CD4-positive, alpha-beta memory T cell (primary cell): ENCODE measurements at regions not wholly inside any gene's neighbourhood (a gene's known extent, or its start where the extent isn't known, plus 50 kb on each side); places are given as distances from the start of the nearest gene placed in this dataset.

ENCODE experiments used
- CTCF ChIA-PET: fragments of 350-600 bp; sonication (Branson Sonifier 250); formaldehyde crosslinking; loops from one replicate; lab custom pipeline; 2021; ENCODE audit warnings: inconsistent platforms; ENCODE audit not compliant: partially characterized antibody; lab: Charles Lee
- POLR2A ChIA-PET: fragments of 350-600 bp; sonication (Branson Sonifier 250); formaldehyde crosslinking; loops from one replicate; lab custom pipeline; 2021; ENCODE audit not compliant: partially characterized antibody; lab: Charles Lee
- DNase-seq, 5 donors: peaks; one replicate each; pipeline versions ENCODE4 v3.0.0 to v3.0.0-alpha.2; 2020 to 2022; ENCODE audit warnings: mixed read lengths in 1 of 5
- H3K27ac ChIP-seq: one replicate; pipeline ENCODE4 v1.7.0; 2013; ENCODE audit warnings: low read depth, low read length
- H3K27me3 ChIP-seq: 2 replicates; pipeline ENCODE4 v1.7.0; 2013; ENCODE audit warnings: mild to moderate bottlenecking, low read length, moderate library complexity; ENCODE audit not compliant: insufficient read depth
- H3K36me3 ChIP-seq: 2 replicates; pipeline ENCODE4 v1.7.0; 2013; ENCODE audit warnings: mild to moderate bottlenecking, low read length, moderate library complexity; ENCODE audit not compliant: insufficient read depth
- H3K4me1 ChIP-seq: 2 replicates; pipeline ENCODE4 v1.7.0; 2013; ENCODE audit warnings: mild to moderate bottlenecking, low read length, moderate library complexity; ENCODE audit not compliant: insufficient read depth
- H3K4me3 ChIP-seq, 2 donors: one replicate each; pipeline ENCODE4 v1.7.0; 2013; ENCODE audit warnings: low read length in 2 of 2, mild to moderate bottlenecking in 1 of 2
- H3K9me3 ChIP-seq, 2 donors: one replicate each; pipeline ENCODE4 v1.7.0; 2013; ENCODE audit warnings: low read length in 2 of 2, control low read depth in 1 of 2; ENCODE audit not compliant: control insufficient read depth in 1 of 2
- H3K27ac Mint-ChIP-seq, 7 donors: one replicate each; pipeline ENCODE4 v1.8.0; 2020 to 2021; ENCODE audit warnings: mixed read lengths in 7 of 7, mild to moderate bottlenecking in 6 of 7, inconsistent platforms in 3 of 7, moderate library complexity in 3 of 7
- H3K27me3 Mint-ChIP-seq, 2 donors: one replicate each; pipeline ENCODE4 v1.8.0; 2020 to 2021; ENCODE audit warnings: mixed read lengths in 2 of 2
- H3K36me3 Mint-ChIP-seq, 2 donors: one replicate each; pipeline ENCODE4 v1.8.0; 2020 to 2021; ENCODE audit warnings: mixed read lengths in 2 of 2, inconsistent platforms in 1 of 2, mild to moderate bottlenecking in 1 of 2
- H3K4me1 Mint-ChIP-seq, 4 donors: one replicate each; pipeline ENCODE4 v1.8.0; 2020 to 2021; ENCODE audit warnings: mixed read lengths in 4 of 4, mild to moderate bottlenecking in 1 of 4
- H3K4me3 Mint-ChIP-seq, 8 donors: one replicate each; pipeline ENCODE4 v1.8.0; 2020 to 2021; ENCODE audit warnings: mixed read lengths in 8 of 8, mild to moderate bottlenecking in 7 of 8, moderate library complexity in 6 of 8, inconsistent platforms in 3 of 8
- H3K9me3 Mint-ChIP-seq, 8 donors: one replicate each; pipeline ENCODE4 v1.8.0; 2020 to 2021; ENCODE audit warnings: mixed read lengths in 8 of 8, mild to moderate bottlenecking in 5 of 8, inconsistent platforms in 3 of 8, moderate library complexity in 1 of 8
- intact Hi-C: fragments of 100-400 bp; cut with micrococcal nuclease; formaldehyde crosslinking; loops from one replicate; pipeline ENCODE4 v1.15.1; 2023

- H3K27ac Mint-ChIP-seq: no peak overlapping the region
- H3K9me3 ChIP-seq: no peaks in the 10 kb centered on the region
- POLR2A ChIA-PET: no interaction called here
These were observed 198.0 kb upstream of the EEA1 start for GRCh38 chr12:93127107-93127560.

GRCh38 chr12:93127582-93128331 lies 198.7 kb upstream of the EEA1 start:
- CTCF ChIA-PET: no interaction called here
- Mint-ChIP-seq H3K4me1 (peaks cover 0 to 1% (median 0%) of the 10 kb centered on the region in 4 donors), H3K27ac (no peak overlapping the region), H3K9me3 (no peaks in the 10 kb centered on the region), H3K27me3 (no peaks in the 10 kb centered on the region), H3K4me3 (no peak overlapping the region), H3K36me3 (no peaks in the 10 kb centered on the region)
- H3K27me3 ChIP-seq: no peaks in the 10 kb centered on the region
- no peaks in the 10 kb centered on the region for H3K9me3 ChIP-seq
- H3K36me3 ChIP-seq: no peaks in the 10 kb centered on the region
- DNase-seq: no peak
- POLR2A ChIA-PET: no interaction called here
- no peaks in the 10 kb centered on the region for H3K4me1 ChIP-seq
- no peak overlapping the region for H3K27ac ChIP-seq
- H3K4me3 ChIP-seq: no peak overlapping the region
- intact Hi-C loops: no loop called here

More at GRCh38 chr12:93127107-93127560, 198.0 kb upstream of the EEA1 start:
- CTCF ChIA-PET: no interaction called here
- intact Hi-C loops: no loop called here
- Histone ChIP-seq H3K4me3 (no peak overlapping the region), H3K27ac (no peak overlapping the region), H3K4me1 (no peaks in the 10 kb centered on the region), H3K36me3 (no peaks in the 10 kb centered on the region), H3K27me3 (no peaks in the 10 kb centered on the region)
- Mint-ChIP-seq H3K27me3 (no peaks in the 10 kb centered on the region), H3K36me3 (no peaks in the 10 kb centered on the region), H3K4me3 (no peak overlapping the region), H3K4me1 (peaks cover 0 to 1% (median 0%) of the 10 kb centered on the region in 4 donors), H3K9me3 (no peaks in the 10 kb centered on the region)
- DNase-seq: no peak

GRCh38 chr12:93128332-93128707 lies 199.2 kb upstream of the EEA1 start:
- ChIA-PET CTCF (no interaction called here), POLR2A (no interaction called here)
- Mint-ChIP-seq H3K27me3 (no peaks in the 10 kb centered on the region), H3K36me3 (no peaks in the 10 kb centered on the region), H3K9me3 (no peaks in the 10 kb centered on the region), H3K27ac (no peak overlapping the region), H3K4me1 (peaks cover 0 to 1% (median 0%) of the 10 kb centered on the region in 4 donors), H3K4me3 (no peak overlapping the region)
- intact Hi-C loops: no loop called here
- no peaks in the 10 kb centered on the region for H3K4me1 ChIP-seq
- no peaks in the 10 kb centered on the region for H3K27me3 ChIP-seq
- no peak overlapping the region for H3K4me3 ChIP-seq
- DNase-seq: no peak
- H3K36me3 ChIP-seq: no peaks in the 10 kb centered on the region
- no peak overlapping the region for H3K27ac ChIP-seq
- H3K9me3 ChIP-seq: no peaks in the 10 kb centered on the region

- H3K36me3 Mint-ChIP-seq: no peaks in the 10 kb centered on the region
- POLR2A ChIA-PET: no interaction called here
- peaks cover 0 to 2% (median 0%) of the 10 kb centered on the region in 8 donors for H3K9me3 Mint-ChIP-seq
- no peak for DNase-seq
- H3K4me3 ChIP-seq: no peak overlapping the region
- H3K27me3 ChIP-seq: no peaks in the 10 kb centered on the region
- H3K4me1 Mint-ChIP-seq: peaks cover 8 to 12% (median 9%) of the 10 kb centered on the region in 4 donors
- H3K9me3 ChIP-seq: no peaks in the 10 kb centered on the region
- H3K36me3 ChIP-seq: no peaks in the 10 kb centered on the region
- intact Hi-C loops: no loop called here
- H3K4me3 Mint-ChIP-seq: peak overlapping the region in 1 of 8 donors; percentile 7
- no peak overlapping the region for H3K27ac Mint-ChIP-seq
- CTCF ChIA-PET: no interaction called here
- no peaks in the 10 kb centered on the region for H3K27me3 Mint-ChIP-seq
- H3K4me1 ChIP-seq: peaks cover 5% of the 10 kb centered on the region
- no peak overlapping the region for H3K27ac ChIP-seq
These were observed 201.4 kb upstream of the EEA1 start for GRCh38 chr12:93130366-93131054.

- peaks cover 8 to 13% (median 10%) of the 10 kb centered on the region in 4 donors for H3K4me1 Mint-ChIP-seq
- H3K9me3 ChIP-seq: no peaks in the 10 kb centered on the region
- H3K36me3 ChIP-seq: no peaks in the 10 kb centered on the region
- H3K4me3 ChIP-seq: no peak overlapping the region
- H3K4me3 Mint-ChIP-seq: no peak overlapping the region
- H3K4me1 ChIP-seq: peaks cover 11% of the 10 kb centered on the region
- no peak overlapping the region for H3K27ac ChIP-seq
- intact Hi-C loops: no loop called here
- CTCF ChIA-PET: no interaction called here
- peaks cover 0 to 2% (median 0%) of the 10 kb centered on the region in 8 donors for H3K9me3 Mint-ChIP-seq
- no peak overlapping the region for H3K27ac Mint-ChIP-seq
- DNase-seq: no peak
- POLR2A ChIA-PET: no interaction called here
- H3K27me3 Mint-ChIP-seq: no peaks in the 10 kb centered on the region
- no peaks in the 10 kb centered on the region for H3K36me3 Mint-ChIP-seq
- H3K27me3 ChIP-seq: no peaks in the 10 kb centered on the region
These were observed 204.3 kb upstream of the EEA1 start for GRCh38 chr12:93133361-93133760.

GRCh38 chr12:93134175-93134890 lies 205.2 kb upstream of the EEA1 start:
- no peaks in the 10 kb centered on the region for H3K27me3 Mint-ChIP-seq
- H3K36me3 Mint-ChIP-seq: no peaks in the 10 kb centered on the region
- H3K4me3 Mint-ChIP-seq: no peak overlapping the region
- Histone ChIP-seq H3K4me3 (no peak overlapping the region), H3K27ac (no peak overlapping the region), H3K36me3 (no peaks in the 10 kb centered on the region), H3K4me1 (peaks cover 11% of the 10 kb centered on the region), H3K27me3 (no peaks in the 10 kb centered on the region), H3K9me3 (no peaks in the 10 kb centered on the region)
- peaks cover 8 to 13% (median 10%) of the 10 kb centered on the region in 4 donors for H3K4me1 Mint-ChIP-seq
- ChIA-PET POLR2A (no interaction called here), CTCF (no interaction called here)
- intact Hi-C loops: no loop called here
- H3K9me3 Mint-ChIP-seq: peaks cover 0 to 2% (median 0%) of the 10 kb centered on the region in 8 donors
- no peak overlapping the region for H3K27ac Mint-ChIP-seq
- no peak for DNase-seq

- H3K27ac ChIP-seq: no peak overlapping the region
- no peak overlapping the region for H3K4me3 ChIP-seq
- H3K4me1 ChIP-seq: peaks cover 11% of the 10 kb centered on the region
- ChIA-PET POLR2A (no interaction called here), CTCF (no interaction called here)
- peaks cover 0 to 2% (median 0%) of the 10 kb centered on the region in 8 donors for H3K9me3 Mint-ChIP-seq
- H3K27me3 ChIP-seq: no peaks in the 10 kb centered on the region
- H3K9me3 ChIP-seq: no peaks in the 10 kb centered on the region
- no peak overlapping the region for H3K4me3 Mint-ChIP-seq
- peak overlapping the region in 5 of 7 donors; percentile 12 to 82 (median 23) for H3K27ac Mint-ChIP-seq
- H3K4me1 Mint-ChIP-seq: peaks cover 8 to 13% (median 10%) of the 10 kb centered on the region in 4 donors
- no peaks in the 10 kb centered on the region for H3K27me3 Mint-ChIP-seq
- intact Hi-C loops: no loop called here
- DNase-seq: no peak
- no peaks in the 10 kb centered on the region for H3K36me3 Mint-ChIP-seq
- H3K36me3 ChIP-seq: no peaks in the 10 kb centered on the region
These were observed 205.8 kb upstream of the EEA1 start for GRCh38 chr12:93134893-93135285.
